NCI-H460 (cell line): ENCODE measurements at regions not wholly inside any gene's neighbourhood (a gene's known extent, or its start where the extent isn't known, plus 50 kb on each side); places are given as distances from the start of the nearest gene placed in this dataset.
"Not testable (repeated sequence)": the region's sequence is repeated elsewhere in the genome, so short reads cannot be mapped to it uniquely, and the experiment has no call there.

Experiments used
- DNase-seq: peaks from one replicate; pipeline ENCODE4 v3.0.0-alpha.2; 2016; ENCODE audit warnings: low read depth; ENCODE audit errors: extremely low read depth

DNA sequence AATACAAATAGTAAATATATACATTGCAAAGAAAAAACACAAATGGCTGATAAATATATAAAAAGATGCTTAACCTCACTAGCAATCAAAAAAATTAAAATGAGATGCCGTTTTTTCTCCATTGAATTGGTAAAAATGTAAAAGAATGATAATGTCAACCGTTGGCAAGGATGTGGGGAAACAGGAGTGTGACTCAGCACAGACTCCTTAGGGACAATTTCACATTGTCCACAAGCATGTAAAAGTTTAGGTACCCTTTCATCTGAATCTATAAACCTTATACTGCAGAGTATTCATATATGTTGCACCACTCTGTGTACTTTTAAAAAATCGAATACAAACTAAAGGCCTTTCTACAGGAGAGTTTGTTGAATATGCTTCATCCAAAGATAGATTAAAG, 143.1 kb upstream of the RREB1 start:
- DNase-seq: no peak

GRCh38 chr6:6966127-6966526, 141.6 kb upstream of the RREB1 start:
- DNase-seq: no peak

- DNase-seq: no peak
Observed at GRCh38 chr6:6966569-6966968, 141.2 kb upstream of the RREB1 start.

- DNase-seq: no peak
Observed at GRCh38 chr6:6968357-6968730, 139.4 kb upstream of the RREB1 start.

DNA sequence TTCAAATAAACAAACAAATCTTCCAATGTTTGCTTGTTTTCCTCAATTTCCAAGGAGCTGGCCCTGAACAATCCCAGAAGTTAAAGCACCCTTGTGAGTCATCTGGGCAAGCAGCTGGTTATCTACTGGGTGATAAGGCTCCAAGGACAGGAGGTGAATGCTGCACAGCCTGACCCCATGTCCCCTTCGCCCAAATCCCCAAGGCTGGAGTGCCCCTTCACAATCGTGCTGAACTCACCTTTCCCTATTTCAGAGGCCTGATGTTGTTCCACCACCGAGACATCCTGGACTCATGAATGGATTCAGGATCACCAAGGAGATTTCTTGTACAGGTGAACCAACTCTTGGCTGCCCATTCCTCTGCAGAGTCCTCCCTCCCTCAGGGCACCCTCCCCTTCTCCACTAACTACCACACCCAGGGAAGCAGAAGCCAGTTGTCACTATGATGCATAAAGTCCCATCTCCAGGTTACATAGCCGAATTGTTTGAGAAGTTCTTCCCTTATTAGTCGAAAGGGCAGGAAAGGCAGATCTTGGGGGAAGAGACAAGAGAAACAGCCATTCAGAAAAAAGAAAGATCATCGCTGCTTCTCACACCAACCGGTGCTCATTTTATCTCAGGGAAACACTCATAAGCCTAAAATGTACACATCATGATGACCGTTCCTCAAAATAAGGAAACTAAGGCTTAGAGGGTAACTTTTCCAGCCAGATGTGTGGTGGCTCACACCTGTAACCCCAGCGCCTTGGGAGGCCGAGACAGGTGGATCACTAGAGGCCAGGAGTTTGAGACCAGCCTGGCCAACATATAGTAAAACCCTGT, 138.8 kb upstream of the RREB1 start:
- no peak for DNase-seq

GRCh38 chr6:6969761-6970223, 138.0 kb upstream of the RREB1 start:
- no peak for DNase-seq

DNA sequence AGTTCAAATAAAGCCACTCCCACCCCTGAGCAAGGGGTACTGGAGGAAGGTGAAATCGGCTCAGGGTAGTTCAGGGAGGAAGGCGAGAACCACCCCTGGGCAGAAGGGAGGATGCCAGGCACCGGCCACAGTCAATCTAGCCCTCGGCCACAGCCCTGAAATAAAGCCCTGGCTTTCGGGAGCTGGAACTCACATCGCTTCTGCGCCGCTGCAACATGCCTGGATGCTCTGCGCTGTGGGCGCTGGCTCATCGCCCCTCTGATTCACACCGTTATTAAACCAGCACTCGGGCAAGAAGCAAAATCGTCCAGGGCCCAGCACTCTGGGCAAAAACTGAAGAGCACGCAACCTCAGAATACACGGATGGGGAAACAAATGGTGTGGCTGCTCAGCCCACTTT, 136.9 kb upstream of the RREB1 start:
- DNase-seq: no peak

GRCh38 chr6:6971369-6971768, 136.4 kb upstream of the RREB1 start:
- no peak for DNase-seq

DNA sequence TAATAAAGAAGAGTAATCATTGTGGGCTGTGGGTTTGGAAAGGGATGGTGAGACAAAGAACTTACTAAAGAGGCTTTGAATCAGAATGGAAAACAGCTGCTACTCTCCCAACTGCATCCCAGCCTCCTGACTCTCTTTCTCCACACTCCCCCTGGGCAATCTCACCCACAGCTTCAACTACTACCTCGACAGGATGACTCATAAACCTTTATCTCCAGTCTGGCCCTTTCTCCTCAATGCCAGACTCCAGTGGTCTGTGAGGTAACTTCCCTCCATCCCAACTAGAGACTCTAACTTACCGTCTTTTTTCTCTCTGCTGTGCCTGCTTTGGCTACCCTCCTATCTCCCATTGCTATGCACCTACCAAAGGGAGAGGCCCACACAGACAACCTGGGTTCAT, 135.3 kb upstream of the RREB1 start:
- no peak for DNase-seq

DNA sequence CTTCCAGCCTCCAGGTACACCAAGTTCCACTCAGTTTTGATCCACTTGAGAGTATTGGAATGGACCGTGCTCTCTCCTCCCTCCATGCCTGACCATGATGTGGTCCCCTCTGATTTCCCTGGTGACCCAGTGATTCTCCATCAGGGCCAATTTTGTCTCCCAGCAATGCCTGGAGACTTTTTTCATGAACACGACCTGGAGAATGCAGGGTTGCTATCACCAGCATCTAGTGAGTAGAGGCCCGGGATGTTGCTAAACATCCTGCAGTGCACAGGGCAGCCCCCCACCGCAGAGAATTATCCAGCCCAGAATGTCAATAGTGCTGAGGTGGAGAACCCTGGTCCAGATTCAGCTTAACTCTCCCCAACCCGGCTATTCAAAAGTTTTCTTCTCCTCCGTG, 134.0 kb upstream of the RREB1 start:
- no peak for DNase-seq

DNA sequence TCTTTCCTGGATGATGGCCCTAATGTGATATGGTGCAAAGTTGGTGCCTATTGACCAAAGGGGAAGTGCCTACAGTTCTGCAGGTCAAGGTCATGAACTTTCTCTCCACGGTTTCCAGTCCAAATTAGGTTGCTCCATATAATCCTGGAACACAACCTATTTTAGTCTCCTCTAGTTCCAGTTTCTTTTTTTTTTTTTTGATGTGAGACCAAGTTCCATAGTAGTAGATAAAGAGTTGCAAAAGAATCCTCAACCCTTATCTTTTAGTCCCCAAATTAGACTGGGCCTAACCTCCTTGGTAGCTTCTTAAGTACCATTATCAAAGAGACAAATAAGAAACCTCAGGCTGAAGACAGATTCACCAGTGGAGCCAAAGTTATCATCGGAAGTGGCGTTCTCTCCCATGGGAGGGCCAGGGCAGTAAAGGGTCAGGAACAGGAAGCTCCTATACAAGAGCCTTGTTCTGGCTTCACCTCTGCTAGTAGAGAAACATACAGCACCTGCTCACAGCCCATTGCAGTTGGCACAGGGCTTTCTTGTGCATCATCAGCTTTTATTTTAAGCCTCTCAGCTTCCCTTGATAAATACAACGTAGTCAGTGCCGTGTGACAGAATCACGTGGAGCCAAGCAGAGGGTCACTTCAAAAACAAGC, 132.2 kb upstream of the RREB1 start:
- no peak for DNase-seq

DNA sequence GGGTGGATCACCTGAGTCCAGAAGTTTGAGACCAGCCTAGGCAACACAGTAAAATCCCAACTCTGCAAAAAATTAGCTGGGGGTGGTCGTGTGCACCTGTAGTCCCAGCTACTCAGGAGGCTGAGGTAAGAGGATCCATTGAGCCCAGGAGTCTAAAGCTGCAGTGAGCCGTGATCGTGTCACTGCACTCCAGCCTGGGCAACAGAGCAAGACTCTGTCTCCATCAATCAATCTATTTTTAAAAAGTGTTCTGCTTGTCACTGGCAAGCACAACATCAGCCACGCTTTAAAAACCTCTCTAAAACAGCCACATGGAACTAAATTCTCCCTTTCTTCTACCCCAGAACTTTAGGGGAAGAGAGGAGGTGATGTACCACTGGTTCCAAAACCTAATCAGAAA, 131.6 kb upstream of the RREB1 start:
- DNase-seq: no peak

- no peak for DNase-seq
Observed at GRCh38 chr6:6978731-6979130, 129.0 kb upstream of the RREB1 start.

DNA sequence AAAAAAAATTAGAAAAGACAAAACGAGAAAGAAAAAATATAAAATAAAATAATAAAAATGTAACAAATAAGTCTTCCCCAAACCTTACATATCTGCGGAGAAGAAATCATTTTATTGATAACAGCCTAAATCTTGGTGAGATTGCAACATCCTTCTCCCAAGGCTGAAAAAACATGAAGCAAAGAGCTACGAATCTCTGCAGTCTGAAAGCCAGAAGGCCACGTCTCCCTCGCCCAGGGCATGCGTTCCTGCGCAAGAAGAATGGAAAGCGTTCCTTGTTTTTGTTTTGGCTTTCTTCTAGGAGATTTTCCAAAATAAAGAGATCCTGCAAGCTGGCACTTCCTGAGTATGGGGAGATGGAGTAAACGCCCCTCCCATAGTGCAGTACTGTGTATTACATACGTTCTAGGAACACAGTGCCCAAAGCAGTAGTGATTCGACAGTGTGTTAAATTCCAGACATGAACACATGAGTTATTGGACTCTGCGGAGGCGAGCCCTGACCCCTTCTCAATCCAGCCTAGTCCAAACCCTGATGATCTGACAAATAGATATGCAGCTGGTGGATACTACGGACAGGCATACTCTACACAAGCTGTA, 126.7 kb upstream of the RREB1 start:
- DNase-seq: no peak

GRCh38 chr6:6981681-6982322, 126.0 kb upstream of the RREB1 start:
- DNase-seq: no peak

- no peak for DNase-seq
Observed at GRCh38 chr6:6982663-6983062, 125.1 kb upstream of the RREB1 start.

GRCh38 chr6:6984585-6985366, 123.0 kb upstream of the RREB1 start:
- no peak for DNase-seq

DNA sequence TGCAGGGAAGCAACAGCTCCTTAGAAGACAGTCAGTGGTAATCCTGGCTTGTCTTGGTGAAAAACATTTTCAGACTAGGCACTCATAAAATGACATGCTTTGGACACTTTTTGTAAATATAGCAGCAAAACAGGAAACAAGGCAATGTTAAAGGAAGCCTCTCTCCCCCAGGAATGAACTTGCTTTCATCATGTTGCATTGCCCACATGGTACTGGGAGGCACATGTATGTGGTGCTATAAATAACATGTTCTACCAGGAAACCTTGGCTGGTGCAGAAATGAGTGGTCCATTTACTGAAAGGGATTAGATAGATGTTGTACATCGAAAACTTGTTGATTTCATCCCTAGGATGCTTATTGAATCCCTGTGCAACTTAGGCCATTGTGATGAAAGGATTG, 121.4 kb upstream of the RREB1 start:
- no peak for DNase-seq

DNA sequence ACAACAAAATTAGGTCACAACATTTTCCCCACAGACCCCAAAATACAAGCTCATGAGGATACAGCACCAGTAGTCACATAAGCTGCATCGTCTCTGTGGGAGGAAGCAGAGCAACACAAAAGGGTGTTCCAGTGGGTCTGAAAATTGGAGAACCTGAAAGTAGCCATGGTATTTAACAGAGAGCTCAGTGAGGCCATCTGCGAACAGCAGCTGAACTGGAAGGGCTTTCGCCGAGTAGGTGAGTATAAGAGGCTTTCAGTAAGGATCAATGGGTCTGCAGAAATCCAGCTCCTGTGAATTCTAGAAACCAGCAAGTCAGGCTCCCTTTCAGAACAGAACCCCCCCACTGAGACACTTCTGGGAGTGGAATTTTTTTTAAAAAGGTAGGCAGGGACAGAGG, 120.0 kb upstream of the RREB1 start:
- no peak for DNase-seq

DNA sequence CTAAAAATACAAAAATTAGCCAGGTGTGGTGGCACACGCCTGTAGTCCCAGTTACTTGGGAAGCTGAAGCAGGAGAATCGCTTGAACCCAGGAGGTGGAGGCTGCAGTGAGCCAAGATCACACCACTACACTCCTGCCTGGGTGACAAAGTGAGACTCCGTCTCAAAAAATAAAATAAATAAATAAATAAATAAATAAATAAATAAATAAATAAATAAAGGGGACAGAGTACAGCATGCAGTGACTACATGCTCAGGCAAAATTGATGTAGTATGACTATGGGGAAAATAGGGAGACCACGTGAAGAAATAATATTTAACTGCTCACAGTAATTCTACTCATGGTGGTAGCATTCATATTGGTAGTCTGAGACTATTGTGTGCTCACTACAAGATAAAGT, 117.7 kb upstream of the RREB1 start:
- not testable (repeated sequence) for DNase-seq
